ENCODE measurements at regions not wholly inside any gene's neighbourhood (a gene's known extent, or its start where the extent isn't known, plus 50 kb on each side); places are given as distances from the start of the nearest gene placed in this dataset.
"Not testable (repeated sequence)": the region's sequence is repeated elsewhere in the genome, so short reads cannot be mapped to it uniquely, and the experiment has no call there.

- Histone ChIP-seq H3K4me3 (ENCODE audit: low read depth, low read length) (no peak overlapping the region), H3K9me3 (ENCODE audit: control insufficient read depth, low read length) (no peaks in the 10 kb centered on the region)
Measured at GRCh38 chr12:119931402-119931801, 54.3 kb upstream of the CIT start.

GRCh38 chr12:119932921-119933320, 55.8 kb upstream of the CIT start:
- H3K9ac ChIP-seq: no peak overlapping the region
- H3K4me1 ChIP-seq: no peaks in the 10 kb centered on the region
- no peaks in the 10 kb centered on the region for H3K9me3 ChIP-seq (ENCODE audit: control insufficient read depth, low read length)
- no peak overlapping the region for H3K4me3 ChIP-seq (ENCODE audit: low read depth, low read length)
- H3K27ac ChIP-seq: no peak overlapping the region
- H3K4me2 ChIP-seq (ENCODE audit: low read length): no peak overlapping the region
- no peak for TF ChIP-seq CTCF (IDR thresholded peaks at IDR 0.05)
- H3K79me2 ChIP-seq: no peaks in the 10 kb centered on the region
- H3K36me3 ChIP-seq (ENCODE audit: control insufficient read depth, insufficient read depth, low read length): no peaks in the 10 kb centered on the region
- H3K27me3 ChIP-seq (ENCODE audit: control insufficient read depth, insufficient read depth, low read length): no peaks in the 10 kb centered on the region
- no peak overlapping the region for H2AFZ ChIP-seq

More at GRCh38 chr12:119931402-119931801, 54.3 kb upstream of the CIT start:
- TF ChIP-seq CTCF (IDR thresholded peaks at IDR 0.05): no peak
- no peaks in the 10 kb centered on the region for H3K27me3 ChIP-seq (ENCODE audit: control insufficient read depth, insufficient read depth, low read length)
- H3K36me3 ChIP-seq (ENCODE audit: control insufficient read depth, insufficient read depth, low read length): no peaks in the 10 kb centered on the region
- H3K27ac ChIP-seq: no peak overlapping the region
- no peak overlapping the region for H3K9ac ChIP-seq
- no peaks in the 10 kb centered on the region for H3K79me2 ChIP-seq
- no peak overlapping the region for H3K4me2 ChIP-seq (ENCODE audit: low read length)
- no peak overlapping the region for H2AFZ ChIP-seq
- no peaks in the 10 kb centered on the region for H3K4me1 ChIP-seq

GRCh38 chr12:119934780-119935179, 54.3 kb upstream of the BICDL1 start:
- not testable (repeated sequence) for H3K36me3 ChIP-seq (ENCODE audit: control insufficient read depth, insufficient read depth, low read length); H3K79me2 ChIP-seq; H3K4me3 ChIP-seq (ENCODE audit: low read depth, low read length); H3K27me3 ChIP-seq (ENCODE audit: control insufficient read depth, insufficient read depth, low read length); H3K4me1 ChIP-seq; H3K4me2 ChIP-seq (ENCODE audit: low read length); H2AFZ ChIP-seq; H3K9me3 ChIP-seq (ENCODE audit: control insufficient read depth, low read length); H3K27ac ChIP-seq; H3K9ac ChIP-seq

- Histone ChIP-seq H2AFZ (no peak overlapping the region), H3K79me2 (no peaks in the 10 kb centered on the region), H3K36me3 (ENCODE audit: control insufficient read depth, insufficient read depth, low read length) (no peaks in the 10 kb centered on the region), H3K27me3 (ENCODE audit: control insufficient read depth, insufficient read depth, low read length) (no peaks in the 10 kb centered on the region), H3K27ac (no peak overlapping the region), H3K4me2 (ENCODE audit: low read length) (no peak overlapping the region), H3K9ac (no peak overlapping the region), H3K4me1 (no peaks in the 10 kb centered on the region), H3K9me3 (ENCODE audit: control insufficient read depth, low read length) (no peaks in the 10 kb centered on the region), H3K4me3 (ENCODE audit: low read depth, low read length) (no peak overlapping the region)
- no peak for TF ChIP-seq CTCF (IDR thresholded peaks at IDR 0.05)
Measured at GRCh38 chr12:119936705-119937311, 52.2 kb upstream of the BICDL1 start.

GRCh38 chr12:119938049-119938667, 50.9 kb upstream of the BICDL1 start:
- no peaks in the 10 kb centered on the region for H3K79me2 ChIP-seq
- H3K4me3 ChIP-seq (ENCODE audit: low read depth, low read length): no peak overlapping the region
- no peak overlapping the region for H3K4me2 ChIP-seq (ENCODE audit: low read length)
- H2AFZ ChIP-seq: no peak overlapping the region
- H3K9me3 ChIP-seq (ENCODE audit: control insufficient read depth, low read length): no peaks in the 10 kb centered on the region
- H3K4me1 ChIP-seq: no peaks in the 10 kb centered on the region
- peak; percentile 92 for TF ChIP-seq CTCF (IDR thresholded peaks at IDR 0.05)
- H3K27ac ChIP-seq: no peak overlapping the region
- no peaks in the 10 kb centered on the region for H3K36me3 ChIP-seq (ENCODE audit: control insufficient read depth, insufficient read depth, low read length)
- H3K9ac ChIP-seq: no peak overlapping the region
- H3K27me3 ChIP-seq (ENCODE audit: control insufficient read depth, insufficient read depth, low read length): no peaks in the 10 kb centered on the region

All from parathyroid adenoma (tissue), 2 donors.